Vagina (tissue), 2 donors: ENCODE measurements at regions not wholly inside any gene's neighbourhood (a gene's known extent, or its start where the extent isn't known, plus 50 kb on each side); places are given as distances from the start of the nearest gene placed in this dataset.
A peak's percentile ranks its signal among the peaks of the same experiment; 100 is the strongest.

ENCODE experiments used
- DNase-seq, 2 donors: peaks; one replicate each; pipeline ENCODE4 v3.0.0-alpha.2; 2017; ENCODE audit errors: extremely low spot score in 2 of 2
- H3K27ac ChIP-seq: fragments of 200-600 bp; sonication (generic); one replicate; pipeline ENCODE4 v1.5.1; 2019
- H3K27me3 ChIP-seq: fragments of 200-600 bp; sonication (generic); one replicate; pipeline ENCODE4 v1.5.1; 2019
- H3K36me3 ChIP-seq, 2 donors: fragments of 200-600 bp; sonication (generic); one replicate each; pipeline ENCODE4 v1.5.1; 2017 to 2019
- H3K4me1 ChIP-seq: fragments of 200-600 bp; sonication (generic); one replicate; pipeline ENCODE4 v1.5.1; 2019
- H3K4me3 ChIP-seq, 2 donors: fragments of 200-600 bp; sonication (generic); 1 replicate in 1 of 2; 2 replicates in 1 of 2; pipeline ENCODE4 v1.5.1; 2016 to 2019
- H3K9me3 ChIP-seq: fragments of 200-600 bp; sonication (generic); one replicate; pipeline ENCODE4 v1.5.1; 2019
- CTCF ChIP-seq, 3 experiments: fragments of 450-650 bp in 2 of 3; fragments of 200-600 bp in 1 of 3; sonication (generic) in 1 of 3; IDR thresholded peaks; one replicate each; pipeline ENCODE4 v1.5.1; 2017 to 2019; ENCODE audit warnings: antibody characterized with exemption in 3 of 3, mild to moderate bottlenecking in 2 of 3, moderate library complexity in 2 of 3
- POLR2A ChIP-seq, 2 donors: fragments of 450-650 bp; IDR thresholded peaks; one replicate each; pipeline ENCODE4 v1.6.1; 2017; ENCODE audit warnings: antibody characterized with exemption in 2 of 2, mild to moderate bottlenecking in 2 of 2, moderate library complexity in 2 of 2
- POLR2AphosphoS5 ChIP-seq, 2 donors: sonication (generic); formaldehyde crosslinking; IDR thresholded peaks; one replicate each; pipeline ENCODE4 v1.9.0; 2017; ENCODE audit warnings: antibody characterized with exemption in 2 of 2, mild to moderate bottlenecking in 2 of 2, low read depth in 1 of 2; ENCODE audit not compliant: insufficient read depth in 1 of 2
- intact Hi-C: fragments of 100-400 bp; cut with DNase I; formaldehyde crosslinking; loops from one replicate; pipeline ENCODE4 v1.15.1; 2023

- no peaks in the 10 kb centered on the region for H3K4me1 ChIP-seq
- DNase-seq, result peak in 1 of 2 donors; percentile 82
- no peak overlapping the region for H3K27ac ChIP-seq
- intact Hi-C loops, result no loop called here
- H3K27me3 ChIP-seq, result no peaks in the 10 kb centered on the region
- H3K36me3 ChIP-seq, result no peaks in the 10 kb centered on the region
- TF ChIP-seq POLR2AphosphoS5 (IDR thresholded peaks at IDR 0.05; ENCODE audit: insufficient read depth in 1 of 2, low read depth in 1 of 2), result no peak
- no peak for TF ChIP-seq POLR2A (IDR thresholded peaks at IDR 0.05)
- TF ChIP-seq CTCF (IDR thresholded peaks at IDR 0.05), result no peak
- peaks cover 11% of the 10 kb centered on the region for H3K9me3 ChIP-seq
- H3K4me3 ChIP-seq, result no peak overlapping the region
Observed at GRCh38 chr7:4556868-4557793, 125.0 kb upstream of the FOXK1 start.

GRCh38 chr7:4561795-4562194 lies 120.3 kb upstream of the FOXK1 start:
- H3K27me3 ChIP-seq, result no peaks in the 10 kb centered on the region
- TF ChIP-seq POLR2A (IDR thresholded peaks at IDR 0.05) (no peak), CTCF (IDR thresholded peaks at IDR 0.05) (no peak), POLR2AphosphoS5 (IDR thresholded peaks at IDR 0.05; ENCODE audit: insufficient read depth in 1 of 2, low read depth in 1 of 2) (no peak)
- no peak overlapping the region for H3K4me3 ChIP-seq
- no peaks in the 10 kb centered on the region for H3K4me1 ChIP-seq
- H3K27ac ChIP-seq, result no peak overlapping the region
- intact Hi-C loops, result no loop called here
- no peak for DNase-seq
- H3K9me3 ChIP-seq, result no peaks in the 10 kb centered on the region
- H3K36me3 ChIP-seq, result no peaks in the 10 kb centered on the region

GRCh38 chr7:4566714-4567113 lies 115.4 kb upstream of the FOXK1 start:
- Histone ChIP-seq H3K36me3 (no peaks in the 10 kb centered on the region), H3K9me3 (no peaks in the 10 kb centered on the region), H3K27me3 (no peaks in the 10 kb centered on the region), H3K4me3 (no peak overlapping the region), H3K4me1 (no peaks in the 10 kb centered on the region), H3K27ac (no peak overlapping the region)
- intact Hi-C loops, result no loop called here
- no peak for DNase-seq
- TF ChIP-seq POLR2A (IDR thresholded peaks at IDR 0.05), result no peak
- no peak for TF ChIP-seq CTCF (IDR thresholded peaks at IDR 0.05)
- no peak for TF ChIP-seq POLR2AphosphoS5 (IDR thresholded peaks at IDR 0.05; ENCODE audit: insufficient read depth in 1 of 2, low read depth in 1 of 2)

GRCh38 chr7:4574851-4575250 lies 107.2 kb upstream of the FOXK1 start:
- no peaks in the 10 kb centered on the region for H3K4me1 ChIP-seq
- H3K4me3 ChIP-seq, result no peak overlapping the region
- no peaks in the 10 kb centered on the region for H3K9me3 ChIP-seq
- no peaks in the 10 kb centered on the region for H3K36me3 ChIP-seq
- intact Hi-C loops, result no loop called here
- H3K27me3 ChIP-seq, result no peaks in the 10 kb centered on the region
- DNase-seq, result no peak
- no peak for TF ChIP-seq POLR2A (IDR thresholded peaks at IDR 0.05)
- TF ChIP-seq POLR2AphosphoS5 (IDR thresholded peaks at IDR 0.05; ENCODE audit: insufficient read depth in 1 of 2, low read depth in 1 of 2), result no peak
- no peak for TF ChIP-seq CTCF (IDR thresholded peaks at IDR 0.05)
- no peak overlapping the region for H3K27ac ChIP-seq

- Histone ChIP-seq H3K27me3 (no peaks in the 10 kb centered on the region), H3K4me3 (no peak overlapping the region), H3K36me3 (no peaks in the 10 kb centered on the region), H3K4me1 (no peaks in the 10 kb centered on the region), H3K9me3 (no peaks in the 10 kb centered on the region), H3K27ac (no peak overlapping the region)
- intact Hi-C loops, result no loop called here
- TF ChIP-seq POLR2AphosphoS5 (IDR thresholded peaks at IDR 0.05; ENCODE audit: insufficient read depth in 1 of 2, low read depth in 1 of 2), result no peak
- no peak for TF ChIP-seq CTCF (IDR thresholded peaks at IDR 0.05)
- no peak for TF ChIP-seq POLR2A (IDR thresholded peaks at IDR 0.05)
- DNase-seq, result peak in 1 of 2 donors; percentile 7
Observed at GRCh38 chr7:4575254-4575653, 106.8 kb upstream of the FOXK1 start.
